KMS-11 (cell line): ENCODE measurements at regions not wholly inside any gene's neighbourhood (a gene's known extent, or its start where the extent isn't known, plus 50 kb on each side); places are given as distances from the start of the nearest gene placed in this dataset.

Experiments
- H2AFZ ChIP-seq: fragments of 200-600 bp; sonication (generic); 2 replicates; pipeline ENCODE4 v1.6.1; 2016; ENCODE audit warnings: antibody characterized with exemption, mixed run types, low read depth
- H3K27ac ChIP-seq: fragments of 200-600 bp; sonication (generic); 2 replicates; pipeline ENCODE4 v1.6.1; 2016; ENCODE audit warnings: mild to moderate bottlenecking, mixed run types
- H3K27me3 ChIP-seq: fragments of 200-600 bp; sonication (generic); 2 replicates; pipeline ENCODE4 v1.6.1; 2017; ENCODE audit warnings: mild to moderate bottlenecking, low read depth, mixed run types, moderate library complexity; ENCODE audit not compliant: insufficient read depth
- H3K36me3 ChIP-seq: fragments of 200-600 bp; sonication (generic); 2 replicates; pipeline ENCODE4 v1.6.1; 2017; ENCODE audit warnings: mild to moderate bottlenecking, mixed run types; ENCODE audit not compliant: insufficient read depth
- H3K4me1 ChIP-seq: fragments of 200-600 bp; sonication (generic); 2 replicates; pipeline ENCODE4 v1.6.1; 2016; ENCODE audit warnings: mild to moderate bottlenecking, low read depth, mixed run types; ENCODE audit not compliant: poor library complexity, severe bottlenecking
- H3K4me2 ChIP-seq: fragments of 200-600 bp; sonication (generic); 2 replicates; pipeline ENCODE4 v1.7.0; 2016; ENCODE audit warnings: mild to moderate bottlenecking, mixed run types
- H3K4me3 ChIP-seq: fragments of 200-600 bp; sonication (generic); IDR thresholded peaks from 2 replicates; pipeline ENCODE4 v1.6.1; 2017; ENCODE audit warnings: low read depth, low read length, mixed read lengths; ENCODE audit not compliant: insufficient read depth
- H3K79me2 ChIP-seq: fragments of 200-600 bp; sonication (generic); 2 replicates; pipeline ENCODE4 v1.6.1; 2016; ENCODE audit warnings: low read depth, mixed run types; ENCODE audit not compliant: insufficient read depth
- H3K9ac ChIP-seq: fragments of 200-600 bp; sonication (generic); 2 replicates; pipeline ENCODE4 v1.6.1; 2016; ENCODE audit warnings: mild to moderate bottlenecking, mixed run types
- H4K20me1 ChIP-seq: fragments of 200-600 bp; sonication (generic); 2 replicates; pipeline ENCODE4 v1.6.1; 2016; ENCODE audit warnings: mild to moderate bottlenecking, mixed run types; ENCODE audit not compliant: insufficient read depth
- CTCF ChIP-seq: fragments of 200-600 bp; sonication (generic); conservative IDR thresholded peaks from 2 replicates; pipeline ENCODE4 v1.6.1; 2017; ENCODE audit warnings: low read depth, mild to moderate bottlenecking, antibody characterized with exemption, low read length, moderate library complexity, mixed read lengths

- Histone ChIP-seq H3K79me2 (no peaks in the 10 kb centered on the region), H3K27ac (no peak overlapping the region), H3K4me3 (no peak overlapping the region), H3K9ac (no peak overlapping the region), H3K4me2 (no peak overlapping the region), H3K27me3 (no peaks in the 10 kb centered on the region), H3K4me1 (no peaks in the 10 kb centered on the region), H4K20me1 (no peaks in the 10 kb centered on the region), H2AFZ (no peak overlapping the region), H3K36me3 (no peaks in the 10 kb centered on the region)
- TF ChIP-seq CTCF, result no peak
Measured at GRCh38 chr11:81089242-81089641, 1644.4 kb downstream of the FAM181B start.

- Histone ChIP-seq H2AFZ (no peak overlapping the region), H3K27me3 (no peaks in the 10 kb centered on the region), H3K4me1 (no peaks in the 10 kb centered on the region), H4K20me1 (no peaks in the 10 kb centered on the region), H3K36me3 (no peaks in the 10 kb centered on the region), H3K79me2 (no peaks in the 10 kb centered on the region), H3K4me2 (no peak overlapping the region), H3K27ac (no peak overlapping the region), H3K9ac (no peak overlapping the region), H3K4me3 (no peak overlapping the region)
- no peak for TF ChIP-seq CTCF
Measured at GRCh38 chr11:81080476-81080875, 1639.6 kb upstream of the TENM4 start.

- Histone ChIP-seq H3K4me3 (no peak overlapping the region), H3K9ac (no peak overlapping the region), H3K4me2 (no peak overlapping the region), H4K20me1 (no peaks in the 10 kb centered on the region), H3K4me1 (no peaks in the 10 kb centered on the region), H3K27ac (no peak overlapping the region), H3K27me3 (no peaks in the 10 kb centered on the region), H3K79me2 (no peaks in the 10 kb centered on the region), H3K36me3 (no peaks in the 10 kb centered on the region), H2AFZ (no peak overlapping the region)
- no peak for TF ChIP-seq CTCF
Measured at GRCh38 chr11:81072273-81072672, 1631.4 kb upstream of the TENM4 start.

GRCh38 chr11:81071606-81072005 is 1630.8 kb upstream of the TENM4 start:
- no peaks in the 10 kb centered on the region for H3K4me1 ChIP-seq
- H3K79me2 ChIP-seq, result no peaks in the 10 kb centered on the region
- no peaks in the 10 kb centered on the region for H3K27me3 ChIP-seq
- no peaks in the 10 kb centered on the region for H4K20me1 ChIP-seq
- H3K4me2 ChIP-seq, result no peak overlapping the region
- no peak overlapping the region for H2AFZ ChIP-seq
- no peak for TF ChIP-seq CTCF
- no peaks in the 10 kb centered on the region for H3K36me3 ChIP-seq
- H3K4me3 ChIP-seq, result no peak overlapping the region
- H3K27ac ChIP-seq, result no peak overlapping the region
- no peak overlapping the region for H3K9ac ChIP-seq

GRCh38 chr11:81070948-81071347 is 1630.1 kb upstream of the TENM4 start:
- no peak overlapping the region for H3K4me2 ChIP-seq
- no peaks in the 10 kb centered on the region for H3K79me2 ChIP-seq
- H4K20me1 ChIP-seq, result no peaks in the 10 kb centered on the region
- H2AFZ ChIP-seq, result no peak overlapping the region
- H3K36me3 ChIP-seq, result no peaks in the 10 kb centered on the region
- TF ChIP-seq CTCF, result no peak
- no peaks in the 10 kb centered on the region for H3K4me1 ChIP-seq
- no peak overlapping the region for H3K9ac ChIP-seq
- no peak overlapping the region for H3K27ac ChIP-seq
- no peak overlapping the region for H3K4me3 ChIP-seq
- H3K27me3 ChIP-seq, result no peaks in the 10 kb centered on the region
